H1 (cell line): ENCODE measurements at regions not wholly inside any gene's neighbourhood (a gene's known extent, or its start where the extent isn't known, plus 50 kb on each side); places are given as distances from the start of the nearest gene placed in this dataset.

Experiments used
- CTCF ChIA-PET: fragments of 300-600 bp; sonication (Branson Sonifier 250); formaldehyde crosslinking; loops from one replicate; lab custom pipeline; 2021; ENCODE audit not compliant: partially characterized antibody; lab: Charles Lee
- POLR2A ChIA-PET: fragments of 300-600 bp; sonication (Branson Sonifier 250); formaldehyde crosslinking; loops from one replicate; lab custom pipeline; 2021; ENCODE audit warnings: inconsistent platforms; ENCODE audit not compliant: partially characterized antibody; lab: Charles Lee
- DNase-seq, 2 experiments: peaks; one replicate each; pipeline versions ENCODE4 v3.0.0 to v3.0.0-alpha.2; 2010 to 2022; ENCODE audit warnings: low spot score in 2 of 2, low read depth in 1 of 2, mixed read lengths in 1 of 2
- FAIRE-seq: peaks from 2 replicates; lab custom pipeline; 2011; peaks lifted over from hg19 to GRCh38; lab: Jason Lieb, UNC
- H2AFZ ChIP-seq: 2 replicates; pipeline ENCODE4 v1.8.1; 2012; ENCODE audit warnings: low read length, inconsistent platforms
- H2AK5ac ChIP-seq: 2 replicates; pipeline ENCODE4 v1.6.1; 2013; ENCODE audit warnings: low read depth, low read length
- H2BK120ac ChIP-seq: replicated peaks from 2 replicates; pipeline ENCODE3; 2013; ENCODE audit warnings: low read depth, low read length, inconsistent platforms
- H2BK12ac ChIP-seq: 2 replicates; pipeline ENCODE4 v1.6.1; 2013; ENCODE audit warnings: low read depth, low read length
- H2BK15ac ChIP-seq: 2 replicates; pipeline ENCODE4 v1.6.1; 2013; ENCODE audit warnings: low read length
- H2BK20ac ChIP-seq: 2 replicates; pipeline ENCODE4 v1.6.1; 2013; ENCODE audit warnings: low read length
- H2BK5ac ChIP-seq: 2 replicates; pipeline ENCODE4 v1.6.1; 2013; ENCODE audit warnings: low read depth, low read length
- H3K14ac ChIP-seq: 2 replicates; pipeline ENCODE4 v1.6.1; 2013; ENCODE audit warnings: inconsistent platforms; ENCODE audit not compliant: insufficient read length
- H3K18ac ChIP-seq: 2 replicates; pipeline ENCODE4 v1.6.1; 2013; ENCODE audit warnings: low read length; ENCODE audit errors: extremely low read depth
- H3K23ac ChIP-seq: 2 replicates; pipeline ENCODE4 v1.6.1; 2013; ENCODE audit warnings: inconsistent platforms; ENCODE audit not compliant: insufficient read length
- H3K23me2 ChIP-seq: 2 replicates; pipeline ENCODE4 v1.6.1; 2013; ENCODE audit warnings: low read depth, low read length
- H3K27ac ChIP-seq: 2 replicates; pipeline ENCODE4 v1.6.1; 2011; ENCODE audit warnings: low read depth, low read length, inconsistent platforms
- H3K27me3 ChIP-seq, 4 experiments: replicated peaks in 1 of 4; 1 replicate in 1 of 4; 2 replicates in 3 of 4; pipeline versions ENCODE4 v1.6.1 to v1.8.1; 2011 to 2013; ENCODE audit warnings: low read length in 3 of 4, mild to moderate bottlenecking in 3 of 4, inconsistent platforms in 2 of 4, mixed read lengths in 2 of 4, moderate library complexity in 1 of 4; ENCODE audit not compliant: control insufficient read depth in 3 of 4, insufficient read depth in 3 of 4; ENCODE audit errors: extremely low read depth in 1 of 4
- H3K36me3 ChIP-seq, 4 experiments: 2 replicates each; pipeline versions ENCODE4 v1.6.1 to v1.8.1; 2011 to 2013; ENCODE audit warnings: mild to moderate bottlenecking in 4 of 4, low read length in 3 of 4, moderate library complexity in 2 of 4, control low read depth in 1 of 4, inconsistent platforms in 1 of 4; ENCODE audit not compliant: insufficient read depth in 4 of 4, control insufficient read depth in 2 of 4
- H3K4ac ChIP-seq: replicated peaks from 2 replicates; pipeline ENCODE3; 2013; ENCODE audit warnings: low read length, low read depth, mixed read lengths, inconsistent platforms; ENCODE audit not compliant: insufficient read length
- H3K4me1 ChIP-seq, 4 experiments: replicated peaks in 1 of 4; 1 replicate in 1 of 4; 2 replicates in 3 of 4; pipeline versions ENCODE4 v1.6.1 to v1.8.1; 2011 to 2013; ENCODE audit warnings: low read length in 3 of 4, inconsistent platforms in 2 of 4, mixed read lengths in 1 of 4; ENCODE audit not compliant: insufficient read depth in 4 of 4, control insufficient read depth in 3 of 4
- H3K4me2 ChIP-seq, 2 experiments: 2 replicates each; pipeline versions ENCODE4 v1.6.1 to v1.8.1; 2011 to 2013; ENCODE audit warnings: low read depth in 2 of 2, low read length in 2 of 2, control low read depth in 1 of 2, inconsistent platforms in 1 of 2, mild to moderate bottlenecking in 1 of 2; ENCODE audit not compliant: insufficient read depth in 1 of 2
- H3K4me3 ChIP-seq, 4 experiments: fragments of 200-600, 300-600 bp in 1 of 4; sonication (generic), shearing (Covaris generic), sonication (Bioruptor Twin) in 1 of 4; 2 replicates each; pipeline versions ENCODE4 v1.5.1 to v1.8.1; 2011 to 2016; ENCODE audit warnings: low read length in 4 of 4, low read depth in 3 of 4, control low read depth in 2 of 4, inconsistent platforms in 2 of 4, mild to moderate bottlenecking in 2 of 4, mixed read lengths in 1 of 4, moderate library complexity in 1 of 4; ENCODE audit not compliant: insufficient read depth in 2 of 4; ENCODE audit errors: extremely low read depth in 1 of 4
- H3K56ac ChIP-seq: replicated peaks from 2 replicates; pipeline ENCODE3; 2013; ENCODE audit warnings: low read depth, mild to moderate bottlenecking, mixed read lengths, low read length, inconsistent platforms; ENCODE audit not compliant: insufficient read length
- H3K79me1 ChIP-seq: 2 replicates; pipeline ENCODE4 v1.6.1; 2013; ENCODE audit warnings: low read depth, low read length, control low read depth
- H3K79me2 ChIP-seq, 2 experiments: 2 replicates each; pipeline versions ENCODE4 v1.6.1 to v1.8.1; 2012 to 2013; ENCODE audit warnings: low read length in 2 of 2, mild to moderate bottlenecking in 2 of 2, inconsistent platforms in 1 of 2; ENCODE audit not compliant: insufficient read depth in 2 of 2, control insufficient read depth in 1 of 2
- H3K9ac ChIP-seq, 4 experiments: replicated peaks in 1 of 4; 1 replicate in 1 of 4; 2 replicates in 3 of 4; pipeline versions ENCODE4 v1.6.1 to v1.8.1; 2011 to 2013; ENCODE audit warnings: low read depth in 3 of 4, low read length in 3 of 4, control low read depth in 2 of 4, mild to moderate bottlenecking in 2 of 4, moderate library complexity in 2 of 4, inconsistent platforms in 1 of 4; ENCODE audit errors: extremely low read depth in 1 of 4
- H3K9me3 ChIP-seq, 2 experiments: 2 replicates each; pipeline versions ENCODE4 v1.6.1 to v1.8.1; 2012 to 2013; ENCODE audit warnings: mild to moderate bottlenecking in 2 of 2, moderate library complexity in 2 of 2, control low read depth in 1 of 2, inconsistent platforms in 1 of 2, low read depth in 1 of 2, low read length in 1 of 2, mixed read lengths in 1 of 2; ENCODE audit not compliant: insufficient read depth in 2 of 2
- H4K20me1 ChIP-seq, 2 experiments: replicated peaks in 1 of 2; 2 replicates each; pipeline versions ENCODE3 to v1.8.1; 2011 to 2013; ENCODE audit warnings: inconsistent platforms in 2 of 2, low read length in 2 of 2, mild to moderate bottlenecking in 1 of 2; ENCODE audit not compliant: insufficient read depth in 2 of 2, control insufficient read depth in 1 of 2
- H4K5ac ChIP-seq: 2 replicates; pipeline ENCODE4 v1.6.1; 2013; ENCODE audit warnings: low read length, low read depth, mixed read lengths, inconsistent platforms; ENCODE audit not compliant: insufficient read length
- H4K8ac ChIP-seq: 2 replicates; pipeline ENCODE4 v1.8.0; 2013; ENCODE audit warnings: mild to moderate bottlenecking, moderate library complexity, low read length, inconsistent platforms; ENCODE audit not compliant: insufficient read depth; ENCODE audit errors: extremely low read depth
- H4K91ac ChIP-seq: replicated peaks from 2 replicates; pipeline ENCODE3; 2013; ENCODE audit warnings: low read length, mixed read lengths, inconsistent platforms; ENCODE audit not compliant: insufficient read length
- CBX8 ChIP-seq: fragments of 300-800, 300-1000 bp; sonication (generic); IDR thresholded peaks from 2 replicates; pipeline ENCODE4 v1.7.1; 2016; ENCODE audit warnings: low read depth, low read length, borderline replicate concordance
- CEBPB ChIP-seq: IDR thresholded peaks from 2 replicates; pipeline ENCODE4 v1.6.1; 2012; ENCODE audit warnings: low read depth, low read length
- CTBP2 ChIP-seq: IDR thresholded peaks from 2 replicates; pipeline ENCODE4 v1.7.0; 2011; ENCODE audit warnings: borderline replicate concordance, mild to moderate bottlenecking, moderate library complexity, mixed read lengths, low read length; ENCODE audit not compliant: insufficient read depth, insufficient read length
- JUN ChIP-seq: IDR thresholded peaks from 2 replicates; pipeline ENCODE4 v1.6.1; 2011; ENCODE audit warnings: low read depth, mild to moderate bottlenecking, improper control_type of control experiment, low read length
- RAD21 ChIP-seq, 2 experiments: IDR thresholded peaks in 1 of 2; conservative IDR thresholded peaks in 1 of 2; 2 replicates each; pipeline ENCODE4 v1.6.1; 2011; ENCODE audit warnings: low read depth in 2 of 2, low read length in 2 of 2, improper control_type of control experiment in 1 of 2, inconsistent platforms in 1 of 2, mild to moderate bottlenecking in 1 of 2, moderate library complexity in 1 of 2
- SUZ12 ChIP-seq: fragments of 200-600 bp; sonication (generic); IDR thresholded peaks from 2 replicates; pipeline ENCODE4 v1.6.1; 2012; ENCODE audit warnings: mild to moderate bottlenecking, inconsistent platforms, low read length, moderate library complexity, mixed read lengths
- TAF1 ChIP-seq: IDR thresholded peaks from 2 replicates; pipeline ENCODE4 v1.6.1; 2011; ENCODE audit warnings: mild to moderate bottlenecking, low read depth, low read length
- WGBS, 2 experiments: shearing (Covaris generic) in 1 of 2; methylation state at CpG; one replicate each; pipeline versions ENCODE4 v1.1.6 to v1.1.7; 2013 to 2015; ENCODE audit warnings: low lambda C conversion rate in 2 of 2, mixed read lengths in 2 of 2, inconsistent platforms in 1 of 2, low coverage in 1 of 2, missing lambda C conversion rate in 1 of 2; ENCODE audit not compliant: insufficient replicate concordance in 2 of 2, insufficient coverage in 1 of 2, insufficient read length in 1 of 2; ENCODE audit errors: extremely low coverage in 1 of 2, missing lambda C conversion rate in 1 of 2; 5-methylcytosine and 5-hydroxymethylcytosine counted together

GRCh38 chr1:90534116-90534515, 183.0 kb downstream of the BARHL2 start:
- Histone ChIP-seq H3K4me2 (no peak overlapping the region), H4K8ac (no peak overlapping the region), H3K36me3 (no peaks in the 10 kb centered on the region), H2AFZ (no peak overlapping the region), H4K91ac (no peak overlapping the region), H3K9ac (no peak overlapping the region), H3K4me3 (no peak overlapping the region), H2BK12ac (no peak overlapping the region), H2BK15ac (no peak overlapping the region), H4K20me1 (no peaks in the 10 kb centered on the region), H3K27me3 (no peaks in the 10 kb centered on the region), H4K5ac (no peak overlapping the region), H3K4me1 (peaks cover 0 to 12% (median 1%) of the 10 kb centered on the region in 4 experiments; a peak in 4 of 7 replicates), H3K9me3 (no peaks in the 10 kb centered on the region), H3K23ac (no peak overlapping the region), H3K4ac (no peak overlapping the region), H3K18ac (no peak overlapping the region), H3K79me1 (no peaks in the 10 kb centered on the region), H2BK20ac (no peak overlapping the region), H3K23me2 (no peaks in the 10 kb centered on the region), H3K14ac (no peak overlapping the region), H2BK5ac (no peak overlapping the region), H3K79me2 (no peaks in the 10 kb centered on the region), H3K27ac (no peak overlapping the region)
- CTCF ChIA-PET: interaction anchor here (1.2 kb wide), 1 partner anchor 607 kb away, joined by 3 read pairs; no protein-coding TSS in a partner anchor
- no peak for FAIRE-seq
- whole genome bisulfite sequencing, 2 experiments: 80% methylated on average over 6 of the region's 6 CpGs; no CpG with 5 or more reads in 1 of the 2 experiments
- no peak for DNase-seq
- TF ChIP-seq CTBP2 (no peak), RAD21 (IDR thresholded peaks at IDR 0.05 in 1 of 2, conservative IDR thresholded peaks at IDR 0.05 in 1 of 2; ENCODE audit: low read depth in 2 of 2, low read length in 2 of 2) (no peak), JUN (no peak), CEBPB (no peak), TAF1 (no peak), SUZ12 (no peak), CBX8 (no peak)
- TF ChIP-seq, all 59 proteins: peak for 0
- Histone ChIP-seq H3K56ac (no peak overlapping the region), H2AK5ac (no peak overlapping the region), H2BK120ac (no peak overlapping the region)
- POLR2A ChIA-PET: interaction anchor here (0.7 kb wide), 1 partner anchor 164 kb away, joined by 3 read pairs; no protein-coding TSS in a partner anchor
